ENCODE measurements at regions not wholly inside any gene's neighbourhood (a gene's known extent, or its start where the extent isn't known, plus 50 kb on each side); places are given as distances from the start of the nearest gene placed in this dataset.

GRCh38 chr2:66036948-66037347 is 398.0 kb upstream of the MEIS1 start:
- H3K4me2 ChIP-seq (ENCODE audit: low read length): no peak overlapping the region
- no peak overlapping the region for H4K12ac ChIP-seq (ENCODE audit: low read depth, low read length)
- peaks cover 1% of the 10 kb centered on the region for H3K79me1 ChIP-seq (ENCODE audit: low read length)
- DNase-seq: no peak
- H3K23ac ChIP-seq (ENCODE audit: low read length): no peak overlapping the region
- no peak overlapping the region for H2BK12ac ChIP-seq (ENCODE audit: low read length)
- no peaks in the 10 kb centered on the region for H3K36me3 ChIP-seq (ENCODE audit: control insufficient read depth in 1 of 2, insufficient read depth in 2 of 2, low read length in 2 of 2)
- H3K9ac ChIP-seq (ENCODE audit: low read length): no peak overlapping the region
- H3K4me1 ChIP-seq (ENCODE audit: control insufficient read depth in 1 of 2, insufficient read depth in 2 of 2, low read length in 2 of 2): peaks cover 0 to 8% of the 10 kb centered on the region in 2 experiments
- H3K27ac ChIP-seq (ENCODE audit: low read depth, low read length): no peak overlapping the region
- H3K79me2 ChIP-seq (ENCODE audit: control insufficient read depth, insufficient read depth, low read length, poor library complexity): no peaks in the 10 kb centered on the region
- no peak overlapping the region for H4K8ac ChIP-seq (ENCODE audit: low read depth, low read length)
- no peak overlapping the region for H4K91ac ChIP-seq (ENCODE audit: low read depth, low read length)
- no CpG with 5 or more reads among the region's 1 CpG for WGBS (ENCODE audit: extremely low coverage, insufficient coverage, insufficient read length)
- H3K9me3 ChIP-seq (ENCODE audit: insufficient read depth, low read depth, low read length): no peaks in the 10 kb centered on the region
- H2AK5ac ChIP-seq (ENCODE audit: low read length): no peak overlapping the region
- H3K4me3 ChIP-seq (ENCODE audit: low read depth, low read length): no peak overlapping the region
- no peak overlapping the region for H2BK120ac ChIP-seq (ENCODE audit: insufficient read depth, low read length, poor library complexity)
- no peaks in the 10 kb centered on the region for H3K27me3 ChIP-seq (ENCODE audit: insufficient read depth, low read length)
- H3K18ac ChIP-seq (ENCODE audit: low read length): no peak overlapping the region
- H2AFZ ChIP-seq (ENCODE audit: insufficient read depth, low read length, poor library complexity): no peak overlapping the region
- H3K14ac ChIP-seq (ENCODE audit: low read length): no peak overlapping the region
- H2BK5ac ChIP-seq (ENCODE audit: low read depth, low read length, poor library complexity): no peak overlapping the region
- no peak overlapping the region for H3K4ac ChIP-seq (ENCODE audit: low read depth, low read length)

DNA sequence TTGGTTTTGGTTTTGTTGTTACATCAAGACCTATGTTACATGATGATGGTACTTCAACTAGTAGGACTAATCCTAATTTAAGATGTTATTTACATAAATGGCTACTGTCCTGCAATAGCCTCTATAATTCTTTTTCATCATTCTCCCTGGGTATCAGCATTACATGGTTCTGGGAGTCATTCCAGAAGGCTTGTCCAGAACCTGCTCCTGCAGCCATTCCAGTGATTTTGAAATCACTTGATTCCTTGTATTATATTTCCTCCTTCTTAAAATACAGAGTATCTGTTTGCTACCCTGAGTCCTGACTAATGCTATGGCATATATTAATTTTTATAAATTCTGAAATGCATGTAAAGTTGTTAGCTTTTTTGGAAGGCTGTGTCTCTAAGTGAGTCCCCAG is 400.5 kb upstream of the MEIS1 start:
- Histone ChIP-seq H3K79me2 (ENCODE audit: control insufficient read depth, insufficient read depth, low read length, poor library complexity) (no peaks in the 10 kb centered on the region), H3K9ac (ENCODE audit: low read length) (no peak overlapping the region), H2AFZ (ENCODE audit: insufficient read depth, low read length, poor library complexity) (no peak overlapping the region), H3K9me3 (ENCODE audit: insufficient read depth, low read depth, low read length) (no peaks in the 10 kb centered on the region), H4K12ac (ENCODE audit: low read depth, low read length) (no peak overlapping the region), H3K27me3 (ENCODE audit: insufficient read depth, low read length) (no peaks in the 10 kb centered on the region), H2BK12ac (ENCODE audit: low read length) (no peak overlapping the region), H2AK5ac (ENCODE audit: low read length) (no peak overlapping the region), H3K36me3 (ENCODE audit: control insufficient read depth in 1 of 2, insufficient read depth in 2 of 2, low read length in 2 of 2) (no peaks in the 10 kb centered on the region), H3K14ac (ENCODE audit: low read length) (no peak overlapping the region), H3K27ac (ENCODE audit: low read depth, low read length) (no peak overlapping the region), H3K4ac (ENCODE audit: low read depth, low read length) (no peak overlapping the region), H4K8ac (ENCODE audit: low read depth, low read length) (no peak overlapping the region), H3K4me2 (ENCODE audit: low read length) (no peak overlapping the region), H3K18ac (ENCODE audit: low read length) (no peak overlapping the region), H3K79me1 (ENCODE audit: low read length) (peaks cover 1% of the 10 kb centered on the region), H2BK5ac (ENCODE audit: low read depth, low read length, poor library complexity) (no peak overlapping the region), H3K23ac (ENCODE audit: low read length) (no peak overlapping the region), H4K91ac (ENCODE audit: low read depth, low read length) (no peak overlapping the region), H3K4me1 (ENCODE audit: control insufficient read depth in 1 of 2, insufficient read depth in 2 of 2, low read length in 2 of 2) (peaks cover 0 to 8% of the 10 kb centered on the region in 2 experiments), H2BK120ac (ENCODE audit: insufficient read depth, low read length, poor library complexity) (no peak overlapping the region), H3K4me3 (ENCODE audit: low read depth, low read length) (no peak overlapping the region)
- no peak for DNase-seq

DNA sequence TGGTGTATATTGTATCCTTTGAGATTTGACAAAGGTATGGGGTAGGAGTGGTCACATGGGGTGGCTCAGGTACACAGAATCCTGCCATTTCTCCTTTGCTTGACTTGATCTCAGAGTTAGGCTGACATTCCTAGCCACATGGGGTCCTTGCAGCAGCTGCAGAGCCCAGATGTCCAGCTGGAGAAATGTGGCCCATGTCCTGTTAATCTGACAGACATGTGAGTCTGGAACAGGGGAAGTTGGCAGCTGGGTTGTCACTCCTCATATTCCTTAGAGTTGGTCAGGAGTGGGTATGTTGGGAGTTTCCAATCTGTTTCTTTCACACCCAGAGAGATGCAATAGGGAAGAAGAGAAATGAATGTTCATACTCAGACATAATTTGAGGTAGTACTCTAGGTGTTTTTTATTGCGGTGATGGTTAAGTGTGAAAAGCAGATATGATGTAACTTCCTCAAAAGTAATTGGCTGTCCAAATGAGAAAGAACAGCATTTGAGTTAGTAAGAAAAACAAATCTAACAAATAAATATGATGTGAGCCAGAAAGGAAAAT is 402.6 kb upstream of the MEIS1 start:
- no peaks in the 10 kb centered on the region for H3K27me3 ChIP-seq (ENCODE audit: insufficient read depth, low read length)
- WGBS (ENCODE audit: extremely low coverage, insufficient coverage, insufficient read length): no CpG with 5 or more reads among the region's 1 CpG
- H3K36me3 ChIP-seq (ENCODE audit: control insufficient read depth in 1 of 2, insufficient read depth in 2 of 2, low read length in 2 of 2): no peaks in the 10 kb centered on the region
- no peak overlapping the region for H3K4ac ChIP-seq (ENCODE audit: low read depth, low read length)
- no peak overlapping the region for H3K23ac ChIP-seq (ENCODE audit: low read length)
- no peak overlapping the region for H3K18ac ChIP-seq (ENCODE audit: low read length)
- no peak overlapping the region for H3K4me3 ChIP-seq (ENCODE audit: low read depth, low read length)
- no peak for DNase-seq
- no peak overlapping the region for H3K14ac ChIP-seq (ENCODE audit: low read length)
- H3K4me2 ChIP-seq (ENCODE audit: low read length): no peak overlapping the region
- H3K4me1 ChIP-seq (ENCODE audit: control insufficient read depth in 1 of 2, insufficient read depth in 2 of 2, low read length in 2 of 2): no peaks in the 10 kb centered on the region
- no peak overlapping the region for H4K12ac ChIP-seq (ENCODE audit: low read depth, low read length)
- H4K8ac ChIP-seq (ENCODE audit: low read depth, low read length): no peak overlapping the region
- H3K9me3 ChIP-seq (ENCODE audit: insufficient read depth, low read depth, low read length): no peaks in the 10 kb centered on the region
- H4K91ac ChIP-seq (ENCODE audit: low read depth, low read length): no peak overlapping the region
- no peak overlapping the region for H3K27ac ChIP-seq (ENCODE audit: low read depth, low read length)
- H3K79me2 ChIP-seq (ENCODE audit: control insufficient read depth, insufficient read depth, low read length, poor library complexity): no peaks in the 10 kb centered on the region
- H2BK12ac ChIP-seq (ENCODE audit: low read length): peak overlapping the region; percentile 36
- H3K9ac ChIP-seq (ENCODE audit: low read length): no peak overlapping the region
- H2AFZ ChIP-seq (ENCODE audit: insufficient read depth, low read length, poor library complexity): no peak overlapping the region
- no peak overlapping the region for H2AK5ac ChIP-seq (ENCODE audit: low read length)
- H2BK5ac ChIP-seq (ENCODE audit: low read depth, low read length, poor library complexity): no peak overlapping the region
- no peak overlapping the region for H2BK120ac ChIP-seq (ENCODE audit: insufficient read depth, low read length, poor library complexity)
- H3K79me1 ChIP-seq (ENCODE audit: low read length): peaks cover 1% of the 10 kb centered on the region

GRCh38 chr2:66031236-66031635 is 403.7 kb upstream of the MEIS1 start:
- Histone ChIP-seq H3K9me3 (ENCODE audit: insufficient read depth, low read depth, low read length) (no peaks in the 10 kb centered on the region), H2BK120ac (ENCODE audit: insufficient read depth, low read length, poor library complexity) (no peak overlapping the region), H2BK5ac (ENCODE audit: low read depth, low read length, poor library complexity) (no peak overlapping the region), H4K8ac (ENCODE audit: low read depth, low read length) (no peak overlapping the region), H2BK12ac (ENCODE audit: low read length) (peak overlapping the region; percentile 43), H3K4me2 (ENCODE audit: low read length) (no peak overlapping the region), H3K14ac (ENCODE audit: low read length) (no peak overlapping the region), H3K27ac (ENCODE audit: low read depth, low read length) (no peak overlapping the region), H3K36me3 (ENCODE audit: control insufficient read depth in 1 of 2, insufficient read depth in 2 of 2, low read length in 2 of 2) (no peaks in the 10 kb centered on the region), H3K23ac (ENCODE audit: low read length) (no peak overlapping the region), H4K91ac (ENCODE audit: low read depth, low read length) (no peak overlapping the region), H3K27me3 (ENCODE audit: insufficient read depth, low read length) (no peaks in the 10 kb centered on the region), H2AK5ac (ENCODE audit: low read length) (no peak overlapping the region), H2AFZ (ENCODE audit: insufficient read depth, low read length, poor library complexity) (no peak overlapping the region), H3K79me2 (ENCODE audit: control insufficient read depth, insufficient read depth, low read length, poor library complexity) (no peaks in the 10 kb centered on the region), H4K12ac (ENCODE audit: low read depth, low read length) (no peak overlapping the region), H3K9ac (ENCODE audit: low read length) (no peak overlapping the region), H3K4me1 (ENCODE audit: control insufficient read depth in 1 of 2, insufficient read depth in 2 of 2, low read length in 2 of 2) (no peaks in the 10 kb centered on the region), H3K4ac (ENCODE audit: low read depth, low read length) (no peak overlapping the region), H3K79me1 (ENCODE audit: low read length) (no peaks in the 10 kb centered on the region), H3K18ac (ENCODE audit: low read length) (no peak overlapping the region), H3K4me3 (ENCODE audit: low read depth, low read length) (no peak overlapping the region)
- no peak for DNase-seq
- WGBS (ENCODE audit: extremely low coverage, insufficient coverage, insufficient read length): no CpG with 5 or more reads among the region's 4 CpGs
